ENCODE measurements at regions not wholly inside any gene's neighbourhood (a gene's known extent, or its start where the extent isn't known, plus 50 kb on each side); places are given as distances from the start of the nearest gene placed in this dataset.

- H3K36me3 ChIP-seq (ENCODE audit: low read length), result no peaks in the 10 kb centered on the region
- no peaks in the 10 kb centered on the region for H4K20me1 ChIP-seq (ENCODE audit: low read depth, low read length)
- H3K4me3 ChIP-seq (ENCODE audit: insufficient read depth, low read length, poor library complexity, severe bottlenecking), result no peak overlapping the region
- no peak overlapping the region for H3K27ac ChIP-seq (ENCODE audit: low read depth, low read length)
- TF ChIP-seq CTCF (IDR thresholded peaks at IDR 0.05; ENCODE audit: insufficient read depth, low read length, poor library complexity, severe bottlenecking) (no peak), EZH2phosphoT487 (conservative IDR thresholded peaks at IDR 0.05; ENCODE audit: low read length) (no peak)
- H3K4me2 ChIP-seq (ENCODE audit: low read depth, low read length, poor library complexity, severe bottlenecking), result no peak overlapping the region
- H3K79me2 ChIP-seq (ENCODE audit: insufficient read depth, low read length), result no peaks in the 10 kb centered on the region
- no peak overlapping the region for H3K9ac ChIP-seq (ENCODE audit: low read length)
- H2AFZ ChIP-seq (ENCODE audit: low read depth, low read length, severe bottlenecking), result no peak overlapping the region
- H3K9me3 ChIP-seq (ENCODE audit: insufficient read depth, low read length), result no peaks in the 10 kb centered on the region
- no peaks in the 10 kb centered on the region for H3K27me3 ChIP-seq (ENCODE audit: low read length)
- no peaks in the 10 kb centered on the region for H3F3A ChIP-seq (ENCODE audit: insufficient read depth)
- no peaks in the 10 kb centered on the region for H3K9me2 ChIP-seq (replicated peaks; ENCODE audit: insufficient read depth, low read length)
Observed at GRCh38 chr4:85061974-85062373, 95.5 kb upstream of the WDFY3 start.

GRCh38 chr4:85062466-85062865, 96.0 kb upstream of the WDFY3 start:
- Histone ChIP-seq H4K20me1 (ENCODE audit: low read depth, low read length) (no peaks in the 10 kb centered on the region), H3K9me2 (replicated peaks; ENCODE audit: insufficient read depth, low read length) (no peaks in the 10 kb centered on the region), H3K79me2 (ENCODE audit: insufficient read depth, low read length) (no peaks in the 10 kb centered on the region), H3K9me3 (ENCODE audit: insufficient read depth, low read length) (no peaks in the 10 kb centered on the region), H3F3A (ENCODE audit: insufficient read depth) (no peaks in the 10 kb centered on the region), H3K27me3 (ENCODE audit: low read length) (no peaks in the 10 kb centered on the region), H3K36me3 (ENCODE audit: low read length) (no peaks in the 10 kb centered on the region), H3K4me3 (ENCODE audit: insufficient read depth, low read length, poor library complexity, severe bottlenecking) (no peak overlapping the region), H3K4me2 (ENCODE audit: low read depth, low read length, poor library complexity, severe bottlenecking) (no peak overlapping the region), H3K9ac (ENCODE audit: low read length) (no peak overlapping the region), H3K27ac (ENCODE audit: low read depth, low read length) (no peak overlapping the region), H2AFZ (ENCODE audit: low read depth, low read length, severe bottlenecking) (no peak overlapping the region)
- TF ChIP-seq CTCF (IDR thresholded peaks at IDR 0.05; ENCODE audit: insufficient read depth, low read length, poor library complexity, severe bottlenecking) (no peak), EZH2phosphoT487 (conservative IDR thresholded peaks at IDR 0.05; ENCODE audit: low read length) (no peak)

- TF ChIP-seq EZH2phosphoT487 (conservative IDR thresholded peaks at IDR 0.05; ENCODE audit: low read length) (no peak), CTCF (IDR thresholded peaks at IDR 0.05; ENCODE audit: insufficient read depth, low read length, poor library complexity, severe bottlenecking) (no peak)
- no peak overlapping the region for H3K27ac ChIP-seq (ENCODE audit: low read depth, low read length)
- H3K4me2 ChIP-seq (ENCODE audit: low read depth, low read length, poor library complexity, severe bottlenecking), result no peak overlapping the region
- no peak overlapping the region for H3K4me3 ChIP-seq (ENCODE audit: insufficient read depth, low read length, poor library complexity, severe bottlenecking)
- H4K20me1 ChIP-seq (ENCODE audit: low read depth, low read length), result no peaks in the 10 kb centered on the region
- no peaks in the 10 kb centered on the region for H3K36me3 ChIP-seq (ENCODE audit: low read length)
- no peaks in the 10 kb centered on the region for H3F3A ChIP-seq (ENCODE audit: insufficient read depth)
- no peaks in the 10 kb centered on the region for H3K27me3 ChIP-seq (ENCODE audit: low read length)
- H3K9me3 ChIP-seq (ENCODE audit: insufficient read depth, low read length), result no peaks in the 10 kb centered on the region
- H2AFZ ChIP-seq (ENCODE audit: low read depth, low read length, severe bottlenecking), result no peak overlapping the region
- no peak overlapping the region for H3K9ac ChIP-seq (ENCODE audit: low read length)
- H3K9me2 ChIP-seq (replicated peaks; ENCODE audit: insufficient read depth, low read length), result no peaks in the 10 kb centered on the region
- no peaks in the 10 kb centered on the region for H3K79me2 ChIP-seq (ENCODE audit: insufficient read depth, low read length)
Observed at GRCh38 chr4:85067342-85067741, 100.9 kb upstream of the WDFY3 start.

- TF ChIP-seq CTCF (IDR thresholded peaks at IDR 0.05; ENCODE audit: insufficient read depth, low read length, poor library complexity, severe bottlenecking) (no peak), EZH2phosphoT487 (conservative IDR thresholded peaks at IDR 0.05; ENCODE audit: low read length) (no peak)
- no peaks in the 10 kb centered on the region for H3K9me3 ChIP-seq (ENCODE audit: insufficient read depth, low read length)
- no peaks in the 10 kb centered on the region for H4K20me1 ChIP-seq (ENCODE audit: low read depth, low read length)
- H2AFZ ChIP-seq (ENCODE audit: low read depth, low read length, severe bottlenecking), result no peak overlapping the region
- no peaks in the 10 kb centered on the region for H3K27me3 ChIP-seq (ENCODE audit: low read length)
- no peaks in the 10 kb centered on the region for H3F3A ChIP-seq (ENCODE audit: insufficient read depth)
- no peaks in the 10 kb centered on the region for H3K36me3 ChIP-seq (ENCODE audit: low read length)
- H3K79me2 ChIP-seq (ENCODE audit: insufficient read depth, low read length), result no peaks in the 10 kb centered on the region
- H3K4me2 ChIP-seq (ENCODE audit: low read depth, low read length, poor library complexity, severe bottlenecking), result no peak overlapping the region
- no peak overlapping the region for H3K4me3 ChIP-seq (ENCODE audit: insufficient read depth, low read length, poor library complexity, severe bottlenecking)
- no peak overlapping the region for H3K27ac ChIP-seq (ENCODE audit: low read depth, low read length)
- no peaks in the 10 kb centered on the region for H3K9me2 ChIP-seq (replicated peaks; ENCODE audit: insufficient read depth, low read length)
- no peak overlapping the region for H3K9ac ChIP-seq (ENCODE audit: low read length)
Observed at GRCh38 chr4:85078016-85078415, 111.5 kb upstream of the WDFY3 start.

All from SU-DHL-6 (cell line).